WTC11 (cell line): ENCODE measurements at regions not wholly inside any gene's neighbourhood (a gene's known extent, or its start where the extent isn't known, plus 50 kb on each side); places are given as distances from the start of the nearest gene placed in this dataset.

Experiments
- ATAC-seq: fragments of 200-7000 bp; cut with Tn5 transposase; 2 replicates; pipeline ENCODE4 v1.10.0; 2021; ENCODE audit warnings: mild to moderate bottlenecking, moderate library complexity
- CTCF ChIA-PET: fragments of 300-600 bp; sonication (Branson Sonifier 250); formaldehyde crosslinking; loops from one replicate; lab custom pipeline; 2021; ENCODE audit warnings: antibody characterized with exemption; lab: Charles Lee
- POLR2A ChIA-PET: fragments of 350-600 bp; sonication (Branson Sonifier 250); formaldehyde crosslinking; loops from one replicate; lab custom pipeline; 2021; ENCODE audit warnings: antibody characterized with exemption; lab: Charles Lee
- DNase-seq: peaks from one replicate; pipeline ENCODE4 v3.0.0; 2021; ENCODE audit warnings: low spot score
- H3K27ac Mint-ChIP-seq: 2 replicates; pipeline ENCODE4 v1.8.0; 2021; ENCODE audit warnings: mixed read lengths
- H3K27me3 Mint-ChIP-seq: 2 replicates; pipeline ENCODE4 v1.8.0; 2021; ENCODE audit warnings: low read depth, mild to moderate bottlenecking, moderate library complexity, mixed read lengths
- H3K36me3 Mint-ChIP-seq: 2 replicates; pipeline ENCODE4 v1.8.0; 2021; ENCODE audit warnings: mixed read lengths
- H3K4me1 Mint-ChIP-seq: 2 replicates; pipeline ENCODE4 v1.8.0; 2022; ENCODE audit warnings: mixed read lengths
- H3K4me3 Mint-ChIP-seq: 2 replicates; pipeline ENCODE4 v1.8.0; 2021; ENCODE audit warnings: mild to moderate bottlenecking, moderate library complexity, mixed read lengths
- H3K9me3 Mint-ChIP-seq: 2 replicates; pipeline ENCODE4 v1.8.0; 2021; ENCODE audit warnings: mixed read lengths
- ATF6 ChIP-seq: sonication (generic); formaldehyde crosslinking; IDR thresholded peaks from 2 replicates; pipeline ENCODE4 v1.8.1; 2023; ENCODE audit warnings: mild to moderate bottlenecking, missing genetic modification reagents
- CBFB ChIP-seq: sonication (generic); formaldehyde crosslinking; IDR thresholded peaks from 2 replicates; pipeline ENCODE4 v1.8.1; 2022; ENCODE audit warnings: mild to moderate bottlenecking, low read depth, missing genetic modification reagents
- CDX4 ChIP-seq: fragments of 250-450 bp; sonication (Bioruptor Pico); IDR thresholded peaks from 2 replicates; pipeline ENCODE4 v1.9.0; 2021; ENCODE audit warnings: moderate library complexity, mild to moderate bottlenecking, inconsistent platforms, borderline replicate concordance
- FOXJ3 ChIP-seq: sonication (generic); formaldehyde crosslinking; IDR thresholded peaks from 2 replicates; pipeline ENCODE4 v1.9.0; 2021; ENCODE audit warnings: missing genetic modification reagents, mild to moderate bottlenecking, borderline replicate concordance
- IRF1 ChIP-seq: sonication (generic); formaldehyde crosslinking; IDR thresholded peaks from 2 replicates; pipeline ENCODE4 v1.8.0; 2023; ENCODE audit warnings: missing genetic modification reagents
- JAZF1 ChIP-seq: fragments of 250-450 bp; sonication (Bioruptor Pico); IDR thresholded peaks from 2 replicates; pipeline ENCODE4 v1.9.0; 2021; ENCODE audit warnings: moderate library complexity, mild to moderate bottlenecking, inconsistent platforms
- MLX ChIP-seq: sonication (generic); formaldehyde crosslinking; IDR thresholded peaks from 2 replicates; pipeline ENCODE4 v1.8.1; 2023; ENCODE audit warnings: mild to moderate bottlenecking, missing genetic modification reagents, moderate library complexity
- MYBL2 ChIP-seq: sonication (generic); formaldehyde crosslinking; IDR thresholded peaks from 2 replicates; pipeline ENCODE4 v1.8.1; 2023; ENCODE audit warnings: mild to moderate bottlenecking, moderate library complexity, missing genetic modification reagents
- NFATC4 ChIP-seq: fragments of 250-450 bp; sonication (Bioruptor Pico); IDR thresholded peaks from 2 replicates; pipeline ENCODE4 v1.9.0; 2021; ENCODE audit warnings: mild to moderate bottlenecking
- NFYB ChIP-seq: sonication (generic); formaldehyde crosslinking; conservative IDR thresholded peaks from 2 replicates; pipeline ENCODE4 v1.8.0; 2022; ENCODE audit warnings: low read depth, missing genetic modification reagents
- PRRX2 ChIP-seq: fragments of 250-450 bp; sonication (Bioruptor Pico); IDR thresholded peaks from 2 replicates; pipeline ENCODE4 v1.8.0; 2021; ENCODE audit warnings: mild to moderate bottlenecking
- TCF7 ChIP-seq: sonication (generic); formaldehyde crosslinking; IDR thresholded peaks from 2 replicates; pipeline ENCODE4 v1.8.0; 2022; ENCODE audit warnings: mild to moderate bottlenecking, low read depth, missing genetic modification reagents, moderate library complexity
- TEAD4 ChIP-seq: sonication (generic); formaldehyde crosslinking; IDR thresholded peaks from 2 replicates; pipeline ENCODE4 v1.8.0; 2022; ENCODE audit warnings: mild to moderate bottlenecking, missing genetic modification reagents
- USF1 ChIP-seq: sonication (generic); formaldehyde crosslinking; IDR thresholded peaks from 2 replicates; pipeline ENCODE4 v1.8.0; 2022; ENCODE audit warnings: mild to moderate bottlenecking, missing genetic modification reagents
- ZBTB43 ChIP-seq: sonication (generic); formaldehyde crosslinking; IDR thresholded peaks from 2 replicates; pipeline ENCODE4 v1.8.1; 2023; ENCODE audit warnings: mild to moderate bottlenecking, missing genetic modification reagents
- ZNF232 ChIP-seq: sonication (generic); formaldehyde crosslinking; IDR thresholded peaks from 2 replicates; pipeline ENCODE4 v1.8.0; 2022; ENCODE audit warnings: mild to moderate bottlenecking, missing genetic modification reagents
- ZNF263 ChIP-seq: sonication (generic); formaldehyde crosslinking; IDR thresholded peaks from 2 replicates; pipeline ENCODE4 v1.8.1; 2022; ENCODE audit warnings: low read depth, mild to moderate bottlenecking, moderate library complexity, missing genetic modification reagents
- ZNF396 ChIP-seq: fragments of 250-450 bp; sonication (Bioruptor Pico); IDR thresholded peaks from 2 replicates; pipeline ENCODE4 v1.8.0; 2021; ENCODE audit warnings: mild to moderate bottlenecking, moderate library complexity, borderline replicate concordance
- TF ChIP-seq, protein P1 (sequence below): sonication (generic); formaldehyde crosslinking; IDR thresholded peaks from 2 replicates; pipeline ENCODE4 v1.8.0; 2022; ENCODE audit warnings: missing genetic modification reagents

- POLR2A ChIA-PET, result no interaction called here
- Mint-ChIP-seq H3K9me3 (peaks cover 36% of the 10 kb centered on the region), H3K27me3 (no peaks in the 10 kb centered on the region), H3K4me3 (no peak overlapping the region), H3K27ac (no peak overlapping the region), H3K36me3 (peaks cover 24% of the 10 kb centered on the region), H3K4me1 (no peaks in the 10 kb centered on the region)
- CTCF ChIA-PET, result no interaction called here
- ATAC-seq (no peak), DNase-seq (no peak)
- no peak for TF ChIP-seq NFYB (CRISPR knock-in tag)
- no peak for TF ChIP-seq TEAD4 (CRISPR knock-in tag)
- TF ChIP-seq ZNF396 (CRISPR knock-in tag), result no peak
- no peak for TF ChIP-seq ATF6 (CRISPR knock-in tag)
- TF ChIP-seq ZNF232 (CRISPR knock-in tag), result no peak
- no peak for TF ChIP-seq TCF7
- TF ChIP-seq, protein P1, sequence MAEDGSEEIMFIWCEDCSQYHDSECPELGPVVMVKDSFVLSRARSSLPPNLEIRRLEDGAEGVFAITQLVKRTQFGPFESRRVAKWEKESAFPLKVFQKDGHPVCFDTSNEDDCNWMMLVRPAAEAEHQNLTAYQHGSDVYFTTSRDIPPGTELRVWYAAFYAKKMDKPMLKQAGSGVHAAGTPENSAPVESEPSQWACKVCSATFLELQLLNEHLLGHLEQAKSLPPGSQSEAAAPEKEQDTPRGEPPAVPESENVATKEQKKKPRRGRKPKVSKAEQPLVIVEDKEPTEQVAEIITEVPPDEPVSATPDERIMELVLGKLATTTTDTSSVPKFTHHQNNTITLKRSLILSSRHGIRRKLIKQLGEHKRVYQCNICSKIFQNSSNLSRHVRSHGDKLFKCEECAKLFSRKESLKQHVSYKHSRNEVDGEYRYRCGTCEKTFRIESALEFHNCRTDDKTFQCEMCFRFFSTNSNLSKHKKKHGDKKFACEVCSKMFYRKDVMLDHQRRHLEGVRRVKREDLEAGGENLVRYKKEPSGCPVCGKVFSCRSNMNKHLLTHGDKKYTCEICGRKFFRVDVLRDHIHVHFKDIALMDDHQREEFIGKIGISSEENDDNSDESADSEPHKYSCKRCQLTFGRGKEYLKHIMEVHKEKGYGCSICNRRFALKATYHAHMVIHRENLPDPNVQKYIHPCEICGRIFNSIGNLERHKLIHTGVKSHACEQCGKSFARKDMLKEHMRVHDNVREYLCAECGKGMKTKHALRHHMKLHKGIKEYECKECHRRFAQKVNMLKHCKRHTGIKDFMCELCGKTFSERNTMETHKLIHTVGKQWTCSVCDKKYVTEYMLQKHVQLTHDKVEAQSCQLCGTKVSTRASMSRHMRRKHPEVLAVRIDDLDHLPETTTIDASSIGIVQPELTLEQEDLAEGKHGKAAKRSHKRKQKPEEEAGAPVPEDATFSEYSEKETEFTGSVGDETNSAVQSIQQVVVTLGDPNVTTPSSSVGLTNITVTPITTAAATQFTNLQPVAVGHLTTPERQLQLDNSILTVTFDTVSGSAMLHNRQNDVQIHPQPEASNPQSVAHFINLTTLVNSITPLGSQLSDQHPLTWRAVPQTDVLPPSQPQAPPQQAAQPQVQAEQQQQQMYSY (CRISPR knock-in tag), result no peak
- no peak for TF ChIP-seq CDX4
Measured at GRCh38 chr11:24108609-24109008, 388.2 kb upstream of the LUZP2 start.

DNA sequence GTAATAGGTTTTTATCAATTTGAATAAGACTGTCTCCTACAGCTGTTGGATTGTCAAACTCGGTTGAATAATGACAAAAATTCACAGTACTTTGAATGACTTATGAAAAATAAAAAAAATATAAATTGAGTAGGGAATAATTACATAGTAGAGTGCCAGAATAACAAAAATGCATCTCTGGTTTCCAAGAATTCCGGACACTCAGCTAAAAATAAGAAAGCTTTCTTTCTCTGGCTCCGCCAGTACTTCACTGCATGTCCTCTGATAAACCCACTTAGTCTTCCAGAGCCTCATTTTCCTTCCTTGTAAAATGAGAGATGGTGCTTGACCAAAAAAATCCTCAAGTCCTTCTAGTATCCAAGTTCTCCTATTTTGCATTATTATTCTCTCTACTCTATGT, 374.6 kb upstream of the LUZP2 start:
- CTCF ChIA-PET, result no interaction called here
- Mint-ChIP-seq H3K9me3 (no peaks in the 10 kb centered on the region), H3K4me1 (no peaks in the 10 kb centered on the region), H3K27ac (no peak overlapping the region), H3K4me3 (no peak overlapping the region), H3K36me3 (no peaks in the 10 kb centered on the region), H3K27me3 (no peaks in the 10 kb centered on the region)
- POLR2A ChIA-PET, result no interaction called here
- no peak for DNase-seq
- TF ChIP-seq MLX (CRISPR knock-in tag) (no peak), IRF1 (no peak), ZNF263 (CRISPR knock-in tag) (no peak), ZNF396 (CRISPR knock-in tag) (no peak), JAZF1 (CRISPR knock-in tag) (no peak), CBFB (CRISPR knock-in tag) (no peak), MYBL2 (CRISPR knock-in tag) (no peak), ZBTB43 (CRISPR knock-in tag) (no peak), FOXJ3 (no peak), NFATC4 (CRISPR knock-in tag) (no peak), PRRX2 (CRISPR knock-in tag) (no peak), USF1 (CRISPR knock-in tag) (no peak)
- no peak for ATAC-seq
